Kidney (tissue), 13 donors: ENCODE measurements at regions not wholly inside any gene's neighbourhood (a gene's known extent, or its start where the extent isn't known, plus 50 kb on each side); places are given as distances from the start of the nearest gene placed in this dataset.

Experiments used
- DNase-seq, 5 donors: peaks; one replicate each; pipeline ENCODE4 v3.0.0-alpha.2; 2013 to 2020
- FAIRE-seq: peaks from 2 replicates; lab custom pipeline; 2012; peaks lifted over from hg19 to GRCh38; lab: Jason Lieb, UNC
- H3K27ac ChIP-seq, 2 donors: one replicate each; pipeline ENCODE4 v1.7.0; 2013; ENCODE audit warnings: low read depth in 2 of 2, low read length in 2 of 2, inconsistent platforms in 1 of 2
- H3K27me3 ChIP-seq: one replicate; pipeline ENCODE4 v1.7.1; 2013; ENCODE audit warnings: low read length, inconsistent platforms; ENCODE audit not compliant: control insufficient read depth, insufficient read depth
- H3K36me3 ChIP-seq, 3 donors: one replicate each; pipeline versions ENCODE4 v1.7.0 to v1.7.1; 2013; ENCODE audit warnings: low read length in 3 of 3, control low read depth in 1 of 3, inconsistent platforms in 1 of 3; ENCODE audit not compliant: insufficient read depth in 3 of 3, control insufficient read depth in 2 of 3
- H3K4me1 ChIP-seq, 3 donors: one replicate each; pipeline versions ENCODE4 v1.7.0 to v1.7.1; 2013; ENCODE audit warnings: low read length in 3 of 3, inconsistent platforms in 1 of 3, low read depth in 1 of 3; ENCODE audit not compliant: control insufficient read depth in 2 of 3, insufficient read depth in 2 of 3
- H3K4me3 ChIP-seq, 3 donors: one replicate each; pipeline versions ENCODE4 v1.7.0 to v1.8.1; 2013; ENCODE audit warnings: low read length in 3 of 3, control low read depth in 1 of 3, inconsistent platforms in 1 of 3
- H3K9ac ChIP-seq, 3 donors: one replicate each; pipeline versions ENCODE4 v1.7.0 to v1.7.1; 2013; ENCODE audit warnings: low read length in 3 of 3, control low read depth in 1 of 3, inconsistent platforms in 1 of 3
- H3K9me3 ChIP-seq, 3 donors: one replicate each; pipeline versions ENCODE4 v1.7.0 to v1.7.1; 2013; ENCODE audit warnings: low read length in 3 of 3, control low read depth in 1 of 3, inconsistent platforms in 1 of 3; ENCODE audit not compliant: control insufficient read depth in 2 of 3, insufficient read depth in 1 of 3
- intact Hi-C: fragments of 100-400 bp; cut with DNase I; formaldehyde crosslinking; loops from one replicate; pipeline ENCODE4 v1.11.1; 2022
- TF ChIP-seq, protein P1 (sequence below): IDR thresholded peaks from 3 replicates; pipeline ENCODE4 v1.5.1; 2012; ENCODE audit warnings: mild to moderate bottlenecking, moderate library complexity, borderline replicate concordance; ENCODE audit not compliant: insufficient read depth; ENCODE audit errors: extremely low read depth
- donor health status: control.
- donor health status: control.
- donor health status: control.
- donor health status: control.
- donor health status: control.
- donor health status: DM: yes; HTN: yes; CAD: no.
- donor health status: Normal renal cell carcinoma (clear cell type).

DNA sequence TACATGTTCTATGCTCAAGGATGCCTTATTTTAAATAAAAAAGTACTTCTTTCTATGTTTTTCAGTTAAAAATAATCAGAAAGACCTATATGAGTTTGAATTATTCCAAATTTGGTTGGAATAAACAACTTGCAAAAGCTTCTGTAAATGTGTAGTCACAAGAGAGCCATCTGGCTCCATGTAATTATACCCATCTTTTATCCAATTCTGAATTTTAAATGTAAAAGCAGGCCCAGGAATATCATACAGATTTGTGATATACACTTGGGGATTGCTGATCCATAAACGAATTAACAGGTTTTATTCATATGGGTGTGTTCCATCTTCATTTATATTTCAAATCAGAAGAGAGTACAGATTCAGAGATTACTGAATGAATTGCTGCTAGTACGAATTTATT is 329.2 kb upstream of the LRFN5 start:
- H3K9me3 ChIP-seq, result no peaks in the 10 kb centered on the region
- TF ChIP-seq, protein P1, sequence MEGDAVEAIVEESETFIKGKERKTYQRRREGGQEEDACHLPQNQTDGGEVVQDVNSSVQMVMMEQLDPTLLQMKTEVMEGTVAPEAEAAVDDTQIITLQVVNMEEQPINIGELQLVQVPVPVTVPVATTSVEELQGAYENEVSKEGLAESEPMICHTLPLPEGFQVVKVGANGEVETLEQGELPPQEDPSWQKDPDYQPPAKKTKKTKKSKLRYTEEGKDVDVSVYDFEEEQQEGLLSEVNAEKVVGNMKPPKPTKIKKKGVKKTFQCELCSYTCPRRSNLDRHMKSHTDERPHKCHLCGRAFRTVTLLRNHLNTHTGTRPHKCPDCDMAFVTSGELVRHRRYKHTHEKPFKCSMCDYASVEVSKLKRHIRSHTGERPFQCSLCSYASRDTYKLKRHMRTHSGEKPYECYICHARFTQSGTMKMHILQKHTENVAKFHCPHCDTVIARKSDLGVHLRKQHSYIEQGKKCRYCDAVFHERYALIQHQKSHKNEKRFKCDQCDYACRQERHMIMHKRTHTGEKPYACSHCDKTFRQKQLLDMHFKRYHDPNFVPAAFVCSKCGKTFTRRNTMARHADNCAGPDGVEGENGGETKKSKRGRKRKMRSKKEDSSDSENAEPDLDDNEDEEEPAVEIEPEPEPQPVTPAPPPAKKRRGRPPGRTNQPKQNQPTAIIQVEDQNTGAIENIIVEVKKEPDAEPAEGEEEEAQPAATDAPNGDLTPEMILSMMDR, result no peak
- no peaks in the 10 kb centered on the region for H3K27me3 ChIP-seq
- DNase-seq, result no peak
- no peak overlapping the region for H3K27ac ChIP-seq
- intact Hi-C loops, result no loop called here
- H3K36me3 ChIP-seq, result no peaks in the 10 kb centered on the region
- no peak overlapping the region for H3K9ac ChIP-seq
- H3K4me3 ChIP-seq, result no peak overlapping the region
- no peaks in the 10 kb centered on the region for H3K4me1 ChIP-seq
- FAIRE-seq, result no peak

DNA sequence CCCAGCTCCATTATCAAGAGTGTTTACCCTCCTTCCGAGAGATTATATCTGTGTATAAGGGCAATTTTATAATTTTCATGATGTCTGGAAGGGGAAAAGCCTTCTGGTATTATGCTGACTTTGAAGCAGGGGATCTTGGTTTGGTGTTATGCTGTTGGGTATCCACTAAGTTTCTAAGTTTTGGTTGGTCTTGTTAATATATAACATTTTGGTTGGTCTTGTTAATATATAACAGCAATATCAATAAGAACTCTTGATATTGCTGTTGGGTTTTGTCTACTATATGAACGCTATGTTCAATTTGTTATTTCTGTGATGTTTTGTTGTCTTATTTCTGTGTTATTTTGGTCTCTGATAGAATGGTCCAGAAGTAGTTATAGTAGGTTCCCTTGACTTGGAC is 349.2 kb upstream of the LRFN5 start:
- intact Hi-C loops, result no loop called here
- FAIRE-seq (no peak), DNase-seq (no peak)
- Histone ChIP-seq H3K36me3 (no peaks in the 10 kb centered on the region), H3K4me1 (no peaks in the 10 kb centered on the region), H3K27me3 (no peaks in the 10 kb centered on the region), H3K4me3 (no peak overlapping the region), H3K9ac (no peak overlapping the region), H3K9me3 (peaks cover 0 to 3% (median 0%) of the 10 kb centered on the region in 3 donors), H3K27ac (no peak overlapping the region)
- TF ChIP-seq, protein P1, result no peak

DNA sequence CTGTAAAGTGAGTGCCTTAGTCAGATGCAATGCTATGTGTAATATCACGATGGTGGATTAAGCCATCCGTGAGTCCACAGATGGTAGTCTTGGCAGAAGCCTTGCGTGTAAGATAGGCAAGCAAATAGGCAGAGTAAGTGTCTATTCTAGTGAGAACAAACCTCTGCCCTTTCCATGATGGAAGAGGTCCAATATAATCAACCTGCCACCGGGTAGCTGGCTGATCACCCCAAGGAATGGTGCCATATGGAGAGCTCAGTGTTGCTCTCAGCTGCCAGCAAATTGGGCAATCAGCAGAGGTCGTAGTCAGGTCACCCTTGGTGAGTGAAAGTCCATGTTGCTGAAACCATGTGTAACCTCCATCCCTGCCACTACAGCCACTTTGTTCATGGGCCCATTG is 371.2 kb upstream of the LRFN5 start:
- Histone ChIP-seq H3K27ac (no peak overlapping the region), H3K9ac (no peak overlapping the region), H3K9me3 (no peaks in the 10 kb centered on the region), H3K4me1 (no peaks in the 10 kb centered on the region), H3K36me3 (no peaks in the 10 kb centered on the region), H3K4me3 (no peak overlapping the region), H3K27me3 (no peaks in the 10 kb centered on the region)
- FAIRE-seq, result no peak
- TF ChIP-seq, protein P1, result no peak
- no peak for DNase-seq
- intact Hi-C loops, result no loop called here

DNA sequence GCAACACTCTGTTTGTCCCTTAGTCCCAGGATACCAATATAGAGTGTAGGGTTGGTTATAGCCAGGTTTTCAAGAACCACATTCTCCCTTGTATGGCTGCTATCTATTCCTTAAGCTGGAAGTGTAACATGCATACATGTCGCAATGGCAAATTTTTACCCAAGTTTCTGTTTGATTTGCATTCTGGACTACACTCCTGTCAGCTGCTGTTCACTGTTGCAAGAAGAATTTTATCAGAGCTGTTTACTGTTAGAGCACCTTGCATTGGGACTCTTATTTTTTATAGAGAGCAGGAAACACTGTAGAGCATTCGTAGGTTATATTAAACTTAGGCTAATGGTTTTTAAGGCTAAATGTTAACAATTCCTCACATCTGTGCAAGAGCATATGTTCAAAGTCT is 376.0 kb upstream of the LRFN5 start:
- TF ChIP-seq, protein P1, result no peak
- no peaks in the 10 kb centered on the region for H3K36me3 ChIP-seq
- intact Hi-C loops, result no loop called here
- no peaks in the 10 kb centered on the region for H3K27me3 ChIP-seq
- no peaks in the 10 kb centered on the region for H3K9me3 ChIP-seq
- no peak for DNase-seq
- H3K4me3 ChIP-seq, result no peak overlapping the region
- H3K27ac ChIP-seq, result no peak overlapping the region
- H3K9ac ChIP-seq, result no peak overlapping the region
- H3K4me1 ChIP-seq, result no peaks in the 10 kb centered on the region
- no peak for FAIRE-seq
